GM13977 (cell line): ENCODE measurements at regions not wholly inside any gene's neighbourhood (a gene's known extent, or its start where the extent isn't known, plus 50 kb on each side); places are given as distances from the start of the nearest gene placed in this dataset.
"Not testable (repeated sequence)": the region's sequence is repeated elsewhere in the genome, so short reads cannot be mapped to it uniquely, and the experiment has no call there.

Experiments
- DNase-seq: peaks from one replicate; pipeline ENCODE4 v3.0.0; 2012; ENCODE audit warnings: low spot score
- in situ Hi-C: fragments of 300-500 bp; cut with MboI; formaldehyde crosslinking; loops from one replicate; pipeline ENCODE4 v1.12.0; 2022; ENCODE audit warnings: low sequenced_read_pairs, low pct_unique_long_range_greater_than_20kb, mixed read lengths, inconsistent platforms; ENCODE audit not compliant: unreplicated experiment
- TF ChIP-seq, protein P1 (sequence below): IDR thresholded peaks from 2 replicates; pipeline ENCODE4 v1.5.1; 2012; ENCODE audit warnings: mild to moderate bottlenecking, control low read depth; ENCODE audit not compliant: insufficient read depth; ENCODE audit errors: extremely low read depth, missing control alignments

DNA sequence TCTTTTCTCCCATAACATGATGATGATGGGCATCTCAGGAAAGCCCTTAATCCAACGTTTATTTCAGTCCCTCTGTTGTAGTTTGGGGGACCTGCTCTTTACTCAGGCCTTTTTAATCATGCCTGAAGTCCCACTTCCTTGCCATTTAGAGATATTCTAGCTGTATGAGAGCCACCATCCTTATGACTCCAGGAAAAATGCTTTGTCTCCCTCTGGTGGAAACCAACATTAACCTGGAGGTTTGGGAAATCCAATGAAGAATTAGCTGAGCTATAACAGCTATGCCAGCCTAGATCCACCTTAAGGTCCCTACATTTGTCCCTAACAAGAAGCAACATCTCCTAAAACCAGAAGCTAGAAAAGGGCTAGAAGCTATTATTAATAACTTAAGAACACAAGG lies 1399.1 kb downstream of the LRFN5 start:
- TF ChIP-seq, protein P1, sequence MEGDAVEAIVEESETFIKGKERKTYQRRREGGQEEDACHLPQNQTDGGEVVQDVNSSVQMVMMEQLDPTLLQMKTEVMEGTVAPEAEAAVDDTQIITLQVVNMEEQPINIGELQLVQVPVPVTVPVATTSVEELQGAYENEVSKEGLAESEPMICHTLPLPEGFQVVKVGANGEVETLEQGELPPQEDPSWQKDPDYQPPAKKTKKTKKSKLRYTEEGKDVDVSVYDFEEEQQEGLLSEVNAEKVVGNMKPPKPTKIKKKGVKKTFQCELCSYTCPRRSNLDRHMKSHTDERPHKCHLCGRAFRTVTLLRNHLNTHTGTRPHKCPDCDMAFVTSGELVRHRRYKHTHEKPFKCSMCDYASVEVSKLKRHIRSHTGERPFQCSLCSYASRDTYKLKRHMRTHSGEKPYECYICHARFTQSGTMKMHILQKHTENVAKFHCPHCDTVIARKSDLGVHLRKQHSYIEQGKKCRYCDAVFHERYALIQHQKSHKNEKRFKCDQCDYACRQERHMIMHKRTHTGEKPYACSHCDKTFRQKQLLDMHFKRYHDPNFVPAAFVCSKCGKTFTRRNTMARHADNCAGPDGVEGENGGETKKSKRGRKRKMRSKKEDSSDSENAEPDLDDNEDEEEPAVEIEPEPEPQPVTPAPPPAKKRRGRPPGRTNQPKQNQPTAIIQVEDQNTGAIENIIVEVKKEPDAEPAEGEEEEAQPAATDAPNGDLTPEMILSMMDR, result no peak
- no peak for DNase-seq
- in situ Hi-C loops, result no loop called here

DNA sequence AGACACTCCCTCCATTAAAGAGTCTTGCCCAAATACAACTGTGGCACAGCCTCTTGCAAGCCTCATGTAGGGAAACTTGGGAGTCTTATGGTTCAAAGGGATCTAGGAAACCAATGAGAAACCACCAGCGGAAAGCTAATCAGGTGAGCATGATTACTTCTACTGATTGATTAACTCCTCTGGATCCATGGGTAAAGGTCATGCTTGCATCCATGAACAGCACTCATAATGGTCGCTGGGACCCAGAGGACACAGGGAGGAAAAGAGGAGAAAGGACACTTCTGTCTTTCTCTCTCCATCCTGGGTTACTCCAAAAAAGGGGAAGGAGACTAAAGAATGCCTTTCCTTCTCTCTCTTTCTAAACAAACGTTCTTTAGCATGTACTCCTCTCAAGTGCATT lies 1397.2 kb downstream of the LRFN5 start:
- in situ Hi-C loops, result no loop called here
- TF ChIP-seq, protein P1, result no peak
- DNase-seq, result no peak

DNA sequence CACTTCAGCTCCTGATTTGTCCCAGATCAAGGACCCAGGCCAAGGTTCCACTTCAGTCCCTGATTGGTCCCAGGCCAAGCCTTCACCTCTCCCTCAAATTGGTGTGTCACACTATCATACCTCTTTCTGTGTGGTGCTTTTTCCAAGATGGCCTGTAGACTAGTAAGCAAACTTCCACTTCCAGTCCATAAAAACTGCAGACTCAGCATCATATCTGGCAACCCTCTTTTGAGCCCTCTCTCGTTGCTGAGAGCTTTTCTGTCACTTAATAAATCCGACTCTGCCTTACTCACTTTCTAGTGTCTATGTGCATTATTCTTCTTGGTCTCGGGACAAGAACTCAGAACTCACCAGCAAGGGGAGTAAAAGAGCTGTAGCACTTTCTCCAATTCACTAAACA lies 1395.1 kb downstream of the LRFN5 start:
- no peak for DNase-seq
- in situ Hi-C loops, result no loop called here

DNA sequence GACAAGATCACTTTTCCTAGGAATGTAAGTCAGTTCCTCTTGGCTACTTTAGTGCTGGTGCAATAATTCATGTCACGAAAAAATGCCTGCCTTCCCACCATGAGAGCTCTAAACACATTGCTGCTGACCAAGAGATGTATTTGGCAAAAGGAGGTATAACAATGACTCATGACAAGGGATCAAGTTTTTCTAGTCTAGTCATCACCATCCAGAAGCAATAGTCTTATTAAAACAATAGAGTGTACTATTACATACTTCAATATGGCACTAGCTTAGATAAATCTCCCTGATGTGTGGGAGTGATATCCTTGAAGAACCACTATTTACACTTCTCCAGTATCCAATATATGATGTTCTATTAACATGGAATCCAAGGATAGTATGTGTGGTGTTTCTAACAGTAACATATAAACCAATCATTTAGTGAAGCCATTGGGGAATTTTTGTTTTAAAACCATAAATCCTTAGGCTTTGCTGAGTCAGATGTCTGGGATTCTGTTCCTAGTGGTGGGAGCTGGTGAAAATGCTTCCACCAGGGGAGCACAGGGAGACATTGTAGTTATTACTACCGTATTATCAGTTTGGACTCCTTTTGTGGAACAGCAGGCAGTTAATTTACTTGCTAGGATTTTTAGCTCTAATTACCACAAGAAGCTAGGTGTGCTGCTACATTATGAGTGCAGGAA lies 1387.5 kb downstream of the LRFN5 start:
- TF ChIP-seq, protein P1, result no peak
- in situ Hi-C loops, result no loop called here
- no peak for DNase-seq

More for the DNA sequence above, 1395.1 kb downstream of the LRFN5 start:
- TF ChIP-seq, protein P1, result no peak

DNA sequence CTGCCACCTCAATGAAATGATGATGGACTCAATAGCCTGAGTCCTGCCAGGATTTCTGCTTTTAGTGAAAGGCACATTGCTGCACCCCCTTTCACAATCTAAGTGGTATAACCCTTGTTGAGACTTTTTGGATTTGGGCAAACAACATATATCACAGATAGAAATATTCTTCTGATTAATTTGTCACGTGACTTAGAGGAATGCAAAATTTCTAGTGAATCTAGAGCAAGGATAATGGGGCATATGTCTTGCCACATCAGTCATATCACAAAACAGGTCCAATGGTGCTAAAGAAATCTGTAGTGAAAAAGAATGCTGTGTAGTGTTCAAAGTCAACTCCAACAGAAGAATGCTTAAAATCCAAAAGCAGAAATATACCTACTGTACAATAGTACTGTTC lies 1386.3 kb downstream of the LRFN5 start:
- in situ Hi-C loops, result no loop called here
- DNase-seq, result no peak
- TF ChIP-seq, protein P1, result no peak

DNA sequence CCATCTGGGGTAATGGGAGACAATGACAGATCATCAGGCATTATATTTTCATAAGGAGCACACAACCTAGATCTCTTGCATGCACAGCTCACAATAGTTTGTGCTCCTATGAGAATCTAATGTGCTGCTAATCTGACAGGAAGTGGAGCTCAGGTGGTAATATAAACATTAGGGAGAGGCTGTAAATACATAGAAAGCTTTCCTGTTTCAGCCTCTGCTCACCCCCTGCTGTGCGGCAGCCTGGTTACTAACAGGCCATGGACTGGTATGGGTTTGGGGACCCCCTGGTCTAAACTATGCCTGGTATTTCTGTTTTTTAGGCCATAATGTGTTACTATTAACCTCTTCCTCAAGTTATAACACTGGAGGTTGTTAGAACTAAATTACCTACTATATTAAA lies 1373.7 kb downstream of the LRFN5 start:
- TF ChIP-seq, protein P1, result no peak
- in situ Hi-C loops, result no loop called here
- no peak for DNase-seq

DNA sequence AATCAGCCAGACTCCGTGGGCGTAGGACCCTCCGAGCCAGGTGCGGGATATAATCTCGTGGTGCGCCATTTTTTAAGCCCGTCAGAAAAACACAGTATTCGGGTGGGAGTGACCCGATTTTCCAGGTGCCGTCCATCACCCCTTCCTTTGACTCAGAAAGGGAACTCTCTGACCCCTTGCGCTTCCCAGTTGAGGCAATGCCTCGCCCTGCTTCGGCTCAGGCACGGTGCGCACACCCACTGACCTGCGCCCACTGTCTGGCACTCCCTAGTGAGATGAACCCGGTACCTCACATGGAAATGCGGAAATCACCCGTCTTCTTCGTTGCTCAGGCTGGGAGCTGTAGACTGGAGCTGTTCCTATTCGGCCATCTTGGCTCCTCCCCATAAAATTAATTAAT lies 1366.5 kb downstream of the LRFN5 start:
- in situ Hi-C loops, DNase-seq: not testable (repeated sequence)
